AG10803 (cell line): ENCODE measurements at regions not wholly inside any gene's neighbourhood (a gene's known extent, or its start where the extent isn't known, plus 50 kb on each side); places are given as distances from the start of the nearest gene placed in this dataset.

ENCODE experiments used
- DNase-seq: peaks from one replicate; pipeline ENCODE4 v3.0.0; 2010; ENCODE audit warnings: low read depth
- H3K4me3 ChIP-seq: 2 replicates; pipeline ENCODE4 v1.5.1; 2011; ENCODE audit warnings: mild to moderate bottlenecking, low read length, control low read depth
- TF ChIP-seq, protein P1 (sequence below): conservative IDR thresholded peaks from 2 replicates; pipeline ENCODE4 v1.5.1; 2011; ENCODE audit warnings: mild to moderate bottlenecking, low read length, control low read depth, inconsistent platforms

DNA sequence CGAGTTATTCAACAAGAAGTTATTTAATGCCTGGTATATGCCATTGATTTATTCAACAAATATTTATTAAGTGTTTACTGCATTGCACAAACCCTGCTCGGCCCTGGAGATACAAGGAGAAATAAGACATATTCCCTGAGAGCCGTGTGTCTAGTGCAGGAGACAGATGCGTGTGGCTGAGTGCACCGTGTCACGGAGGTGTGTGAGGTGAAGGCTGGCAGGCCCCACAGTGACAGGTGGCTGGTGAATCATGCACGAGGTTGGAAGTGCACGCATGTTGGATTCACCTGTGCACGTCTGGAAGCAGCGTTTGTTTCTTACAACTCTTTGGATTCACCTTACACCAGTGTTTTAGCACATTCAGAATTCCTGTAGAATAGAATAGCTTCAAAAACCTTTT lies 136.6 kb upstream of the SHH start:
- DNase-seq = no peak
- TF ChIP-seq, protein P1, sequence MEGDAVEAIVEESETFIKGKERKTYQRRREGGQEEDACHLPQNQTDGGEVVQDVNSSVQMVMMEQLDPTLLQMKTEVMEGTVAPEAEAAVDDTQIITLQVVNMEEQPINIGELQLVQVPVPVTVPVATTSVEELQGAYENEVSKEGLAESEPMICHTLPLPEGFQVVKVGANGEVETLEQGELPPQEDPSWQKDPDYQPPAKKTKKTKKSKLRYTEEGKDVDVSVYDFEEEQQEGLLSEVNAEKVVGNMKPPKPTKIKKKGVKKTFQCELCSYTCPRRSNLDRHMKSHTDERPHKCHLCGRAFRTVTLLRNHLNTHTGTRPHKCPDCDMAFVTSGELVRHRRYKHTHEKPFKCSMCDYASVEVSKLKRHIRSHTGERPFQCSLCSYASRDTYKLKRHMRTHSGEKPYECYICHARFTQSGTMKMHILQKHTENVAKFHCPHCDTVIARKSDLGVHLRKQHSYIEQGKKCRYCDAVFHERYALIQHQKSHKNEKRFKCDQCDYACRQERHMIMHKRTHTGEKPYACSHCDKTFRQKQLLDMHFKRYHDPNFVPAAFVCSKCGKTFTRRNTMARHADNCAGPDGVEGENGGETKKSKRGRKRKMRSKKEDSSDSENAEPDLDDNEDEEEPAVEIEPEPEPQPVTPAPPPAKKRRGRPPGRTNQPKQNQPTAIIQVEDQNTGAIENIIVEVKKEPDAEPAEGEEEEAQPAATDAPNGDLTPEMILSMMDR = no peak
- H3K4me3 ChIP-seq = no peak overlapping the region

DNA sequence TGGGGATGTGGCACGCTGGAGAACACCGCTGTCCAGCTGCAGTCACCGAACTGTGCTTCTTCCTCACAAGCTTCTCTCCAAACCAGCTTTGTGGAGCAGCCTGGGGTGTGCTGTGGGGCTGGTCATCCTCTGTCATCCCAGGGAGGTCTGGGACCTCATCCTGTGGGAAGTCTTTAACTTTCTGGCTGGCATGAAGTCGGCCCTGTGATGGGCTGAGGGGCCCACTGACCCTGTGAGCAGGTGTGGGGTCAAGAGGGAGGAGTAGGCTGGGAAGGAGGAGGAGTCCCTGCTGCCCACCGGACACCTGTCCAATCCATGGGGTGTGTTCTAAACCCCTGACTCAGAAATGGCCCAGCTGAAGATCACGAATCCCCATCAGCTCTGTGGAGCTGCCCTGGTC lies 136.2 kb upstream of the SHH start:
- DNase-seq = no peak
- TF ChIP-seq, protein P1 = no peak
- no peak overlapping the region for H3K4me3 ChIP-seq

DNA sequence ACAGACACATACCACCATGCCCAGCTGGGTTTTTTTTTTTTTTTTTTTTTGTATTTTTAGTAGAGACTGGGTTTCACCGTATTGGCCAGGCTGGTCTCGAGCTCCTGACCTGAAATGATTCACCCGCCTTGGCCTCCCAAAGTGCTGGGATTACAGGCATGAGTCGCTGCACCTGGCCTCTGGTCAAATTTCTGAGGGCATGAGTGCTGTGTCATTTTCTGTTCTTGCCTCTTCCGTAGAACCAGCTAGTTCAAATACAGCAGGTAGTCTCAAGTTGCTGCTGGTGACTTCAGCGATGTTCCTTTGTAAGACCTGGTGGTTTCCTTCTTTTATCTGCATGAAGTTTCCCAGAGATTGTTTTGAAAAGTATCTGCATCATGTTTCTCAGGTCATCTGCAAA lies 134.8 kb upstream of the SHH start:
- no peak overlapping the region for H3K4me3 ChIP-seq
- no peak for DNase-seq
- TF ChIP-seq, protein P1 = no peak

GRCh38 chr7:155945670-155946325 lies 133.5 kb upstream of the SHH start:
- DNase-seq = no peak
- TF ChIP-seq, protein P1 = no peak
- no peak overlapping the region for H3K4me3 ChIP-seq

DNA sequence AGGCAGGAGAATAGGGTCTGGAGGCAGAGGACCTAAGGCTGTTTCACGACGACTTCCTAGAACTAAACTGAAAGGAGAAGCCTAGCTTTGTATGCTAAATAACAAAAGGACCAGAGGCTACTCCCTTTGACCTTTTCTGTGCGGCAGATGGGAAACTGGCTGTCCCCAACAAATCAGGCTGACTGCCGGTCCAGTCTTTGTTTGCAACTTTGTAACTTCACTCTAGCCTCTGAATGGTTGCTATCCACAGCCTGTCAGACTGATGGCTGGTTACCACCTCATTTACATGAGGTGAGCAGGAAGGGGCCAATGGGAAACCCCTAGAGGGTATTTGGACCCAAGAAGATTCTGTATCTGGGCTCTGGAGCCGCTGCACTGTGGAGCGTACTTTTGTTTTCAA lies 132.6 kb upstream of the SHH start:
- TF ChIP-seq, protein P1 = no peak
- DNase-seq = no peak

GRCh38 chr7:155943251-155943899 lies 131.1 kb upstream of the SHH start:
- no peak for DNase-seq

More for the DNA sequence above, 132.6 kb upstream of the SHH start:
- H3K4me3 ChIP-seq = no peak overlapping the region

More at GRCh38 chr7:155943251-155943899, 131.1 kb upstream of the SHH start:
- TF ChIP-seq, protein P1 = no peak
- no peak overlapping the region for H3K4me3 ChIP-seq
